ENCODE measurements at regions not wholly inside any gene's neighbourhood (a gene's known extent, or its start where the extent isn't known, plus 50 kb on each side); places are given as distances from the start of the nearest gene placed in this dataset.

DNA sequence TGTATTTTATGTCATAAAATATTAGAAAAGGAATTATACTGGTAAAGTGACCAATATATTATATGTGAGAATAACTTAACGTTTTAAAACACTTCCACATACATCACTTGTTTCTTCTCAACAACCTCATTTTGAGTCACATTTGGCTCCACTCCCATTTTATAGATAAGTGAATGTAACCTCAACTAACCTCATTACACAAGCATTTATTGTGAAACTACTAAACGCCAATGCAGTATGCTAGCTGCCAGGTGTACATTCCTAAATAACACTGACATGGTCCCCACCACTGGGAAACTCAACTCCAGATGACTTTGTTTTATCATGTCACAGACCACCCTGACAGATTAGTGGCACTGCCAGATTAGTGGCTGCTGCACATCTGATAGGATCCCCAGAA lies 249.7 kb upstream of the CNTN4 start:
- no peak for DNase-seq (ENCODE audit: low read depth)
- no peak overlapping the region for H3K4me3 ChIP-seq (ENCODE audit: low read depth, low read length)
- TF ChIP-seq, protein P1, sequence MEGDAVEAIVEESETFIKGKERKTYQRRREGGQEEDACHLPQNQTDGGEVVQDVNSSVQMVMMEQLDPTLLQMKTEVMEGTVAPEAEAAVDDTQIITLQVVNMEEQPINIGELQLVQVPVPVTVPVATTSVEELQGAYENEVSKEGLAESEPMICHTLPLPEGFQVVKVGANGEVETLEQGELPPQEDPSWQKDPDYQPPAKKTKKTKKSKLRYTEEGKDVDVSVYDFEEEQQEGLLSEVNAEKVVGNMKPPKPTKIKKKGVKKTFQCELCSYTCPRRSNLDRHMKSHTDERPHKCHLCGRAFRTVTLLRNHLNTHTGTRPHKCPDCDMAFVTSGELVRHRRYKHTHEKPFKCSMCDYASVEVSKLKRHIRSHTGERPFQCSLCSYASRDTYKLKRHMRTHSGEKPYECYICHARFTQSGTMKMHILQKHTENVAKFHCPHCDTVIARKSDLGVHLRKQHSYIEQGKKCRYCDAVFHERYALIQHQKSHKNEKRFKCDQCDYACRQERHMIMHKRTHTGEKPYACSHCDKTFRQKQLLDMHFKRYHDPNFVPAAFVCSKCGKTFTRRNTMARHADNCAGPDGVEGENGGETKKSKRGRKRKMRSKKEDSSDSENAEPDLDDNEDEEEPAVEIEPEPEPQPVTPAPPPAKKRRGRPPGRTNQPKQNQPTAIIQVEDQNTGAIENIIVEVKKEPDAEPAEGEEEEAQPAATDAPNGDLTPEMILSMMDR (conservative IDR thresholded peaks at IDR 0.05; ENCODE audit: low read depth, low read length) = no peak

DNA sequence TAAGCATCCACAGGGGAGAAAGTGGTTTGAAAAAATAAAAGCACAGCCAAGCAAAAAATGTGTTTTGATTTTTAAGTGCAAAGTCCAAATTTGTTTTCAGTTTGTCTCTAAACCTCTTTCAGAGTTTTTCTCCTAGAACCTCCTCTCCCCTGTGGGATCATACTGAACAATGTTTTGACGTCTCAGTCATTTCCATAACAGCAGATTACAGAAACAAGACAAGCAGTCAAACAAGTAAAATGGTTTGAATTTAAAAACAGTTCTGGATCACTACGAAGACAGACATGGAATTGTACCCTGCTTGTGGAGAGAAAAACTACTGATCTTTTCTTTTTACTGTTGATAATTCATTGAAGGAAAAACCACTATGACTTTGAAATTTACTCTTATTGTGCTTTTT lies 245.7 kb upstream of the CNTN4 start:
- H3K4me3 ChIP-seq (ENCODE audit: low read depth, low read length) = no peak overlapping the region
- TF ChIP-seq, protein P1 (conservative IDR thresholded peaks at IDR 0.05; ENCODE audit: low read depth, low read length) = no peak
- DNase-seq (ENCODE audit: low read depth) = no peak

DNA sequence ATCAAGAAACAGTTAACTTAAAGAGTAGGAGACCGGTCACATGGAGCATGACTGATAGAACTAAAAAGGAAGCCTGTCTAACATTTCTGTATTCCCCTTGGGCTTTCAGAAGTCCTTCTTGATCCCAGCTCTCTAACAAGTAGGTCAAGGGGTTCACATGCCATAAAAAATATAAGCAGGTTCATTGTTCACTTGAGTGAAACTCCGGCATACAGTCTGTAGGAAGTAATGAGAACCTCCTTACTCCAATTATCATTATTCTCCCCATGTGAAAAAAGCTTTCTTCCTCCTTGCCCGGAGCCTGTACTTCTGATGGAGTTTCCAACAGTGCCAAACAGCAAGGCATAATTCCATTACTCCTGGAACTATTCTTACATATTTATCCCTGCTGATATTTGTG lies 242.8 kb upstream of the CNTN4 start:
- DNase-seq (ENCODE audit: low read depth) = no peak

DNA sequence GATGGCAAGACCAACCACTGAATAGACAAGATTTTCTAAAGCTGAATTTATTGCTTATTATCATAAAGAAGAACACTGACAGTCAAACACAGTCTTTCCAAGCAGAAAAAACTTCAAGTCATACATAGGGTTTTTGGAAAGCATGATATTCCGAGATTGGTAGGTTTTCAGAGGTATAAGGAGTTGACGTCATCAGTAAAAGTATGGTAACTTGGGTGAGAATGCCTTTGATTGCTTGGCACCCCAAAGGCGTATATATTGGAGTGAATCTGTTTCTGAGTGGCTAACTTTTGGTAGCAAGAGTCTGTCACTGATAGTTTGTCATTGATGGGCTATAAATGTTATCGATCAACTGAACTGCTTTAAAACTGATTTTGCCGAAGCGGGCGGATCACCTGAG lies 227.9 kb upstream of the CNTN4 start:
- TF ChIP-seq, protein P1 (conservative IDR thresholded peaks at IDR 0.05; ENCODE audit: low read depth, low read length) = no peak
- DNase-seq (ENCODE audit: low read depth) = no peak
- no peak overlapping the region for H3K4me3 ChIP-seq (ENCODE audit: low read depth, low read length)

More for the DNA sequence above, 242.8 kb upstream of the CNTN4 start:
- H3K4me3 ChIP-seq (ENCODE audit: low read depth, low read length) = no peak overlapping the region
- TF ChIP-seq, protein P1 (conservative IDR thresholded peaks at IDR 0.05; ENCODE audit: low read depth, low read length) = no peak

DNA sequence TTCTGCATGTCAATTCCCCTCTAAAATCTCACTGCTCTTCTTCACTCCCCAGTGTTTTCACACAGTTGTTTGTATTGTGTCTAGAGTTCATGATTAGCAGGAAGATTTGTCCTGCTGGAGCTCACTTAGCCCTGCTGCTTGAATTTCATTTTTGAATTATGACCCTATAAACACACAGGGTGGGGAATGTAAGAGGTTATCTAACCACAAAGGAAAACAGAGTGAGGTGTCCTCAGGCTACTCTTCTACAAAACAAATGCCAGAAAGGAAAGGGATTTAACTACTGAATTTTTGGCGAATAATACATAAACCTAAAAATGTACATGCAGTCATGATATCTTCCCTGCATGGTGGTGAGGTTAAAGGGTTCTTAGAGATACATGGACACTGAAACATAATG lies 215.1 kb upstream of the CNTN4 start:
- H3K4me3 ChIP-seq (ENCODE audit: low read depth, low read length) = no peak overlapping the region
- no peak for DNase-seq (ENCODE audit: low read depth)
- TF ChIP-seq, protein P1 (conservative IDR thresholded peaks at IDR 0.05; ENCODE audit: low read depth, low read length) = no peak

DNA sequence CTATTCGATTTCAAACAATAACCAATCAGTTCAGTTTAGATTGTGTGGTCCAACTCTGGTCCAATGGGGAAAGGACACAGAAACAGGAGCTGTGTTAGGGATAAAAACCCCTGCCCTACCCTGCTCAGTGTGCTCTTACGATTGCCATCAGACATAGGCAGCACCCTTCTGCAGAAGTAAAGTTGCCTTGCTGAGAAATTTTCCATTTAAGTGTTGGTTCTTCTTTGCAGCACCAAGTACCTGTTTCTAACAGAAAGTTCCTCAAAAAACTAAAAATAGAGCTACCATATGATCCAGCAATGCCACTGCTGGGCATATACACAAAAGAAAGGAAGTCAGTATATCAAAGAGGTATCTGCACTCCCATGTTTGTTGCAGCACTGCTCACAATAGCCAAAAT lies 206.2 kb upstream of the CNTN4 start:
- TF ChIP-seq, protein P1 (conservative IDR thresholded peaks at IDR 0.05; ENCODE audit: low read depth, low read length) = no peak
- no peak for DNase-seq (ENCODE audit: low read depth)
- no peak overlapping the region for H3K4me3 ChIP-seq (ENCODE audit: low read depth, low read length)

DNA sequence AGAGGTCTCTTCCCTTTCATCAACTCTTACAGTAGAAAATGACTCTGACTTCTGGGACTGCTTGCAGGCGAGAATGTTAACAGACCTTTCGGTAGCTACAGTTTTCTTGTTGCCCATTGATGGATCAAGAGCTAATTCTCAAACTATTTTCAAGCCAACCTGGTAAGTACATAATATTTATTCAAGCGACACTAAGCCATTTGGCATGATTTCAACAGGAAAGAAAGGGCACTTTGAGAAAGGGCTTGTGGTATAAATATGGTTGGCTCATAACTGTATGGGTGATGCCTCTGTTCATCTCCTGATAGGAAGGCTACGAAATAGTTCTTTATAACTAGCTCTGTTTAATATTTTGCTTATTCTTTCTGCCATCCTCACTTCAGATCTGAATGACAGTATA lies 196.2 kb upstream of the CNTN4 start:
- H3K4me3 ChIP-seq (ENCODE audit: low read depth, low read length) = no peak overlapping the region
- TF ChIP-seq, protein P1 (conservative IDR thresholded peaks at IDR 0.05; ENCODE audit: low read depth, low read length) = no peak
- DNase-seq (ENCODE audit: low read depth) = no peak

Data from epithelial cell of proximal tubule (primary cell).